GM23338 (cell line): ENCODE measurements at regions not wholly inside any gene's neighbourhood (a gene's known extent, or its start where the extent isn't known, plus 50 kb on each side); places are given as distances from the start of the nearest gene placed in this dataset.

Experiments used
- ATAC-seq: fragments of 200-7000 bp; cut with Tn5 transposase; 3 replicates; pipeline ENCODE4 v1.9.1; 2020
- DNase-seq: peaks from one replicate; pipeline ENCODE4 v3.0.0-alpha.2; 2015; ENCODE audit warnings: low spot score
- H2AFZ ChIP-seq: fragments of 200-600 bp; sonication (generic); 2 replicates; pipeline ENCODE4 v1.8.0; 2016; ENCODE audit warnings: antibody characterized with exemption, mild to moderate bottlenecking, moderate library complexity
- H3F3A ChIP-seq: fragments of 200-600 bp; sonication (generic); replicated peaks from 2 replicates; pipeline ENCODE4 v1.8.0; 2017; ENCODE audit warnings: antibody characterized with exemption, mixed run types, low read depth
- H3K27ac ChIP-seq: fragments of 200-600 bp; sonication (generic); 2 replicates; pipeline ENCODE4 v1.6.1; 2016; ENCODE audit warnings: low read depth
- H3K27me3 ChIP-seq: fragments of 200-600 bp; sonication (generic); 2 replicates; pipeline ENCODE4 v1.8.0; 2016; ENCODE audit warnings: mild to moderate bottlenecking, mixed run types, moderate library complexity; ENCODE audit not compliant: insufficient read depth
- H3K36me3 ChIP-seq: fragments of 200-600 bp; sonication (generic); 2 replicates; pipeline ENCODE4 v1.8.0; 2016; ENCODE audit warnings: mild to moderate bottlenecking; ENCODE audit not compliant: insufficient read depth
- H3K4me1 ChIP-seq: fragments of 200-600 bp; sonication (generic); 2 replicates; pipeline ENCODE4 v1.8.0; 2016; ENCODE audit warnings: mild to moderate bottlenecking, moderate library complexity; ENCODE audit not compliant: insufficient read depth
- H3K4me2 ChIP-seq: fragments of 200-600 bp; sonication (generic); 2 replicates; pipeline ENCODE4 v1.7.1; 2017; ENCODE audit warnings: mixed run types
- H3K4me3 ChIP-seq: fragments of 200-600 bp; sonication (generic); 2 replicates; pipeline ENCODE4 v1.6.1; 2016; ENCODE audit warnings: mixed run types
- H3K79me2 ChIP-seq: fragments of 200-600 bp; sonication (generic); replicated peaks from 2 replicates; pipeline ENCODE4 v1.8.0; 2017; ENCODE audit warnings: mild to moderate bottlenecking; ENCODE audit not compliant: insufficient read depth
- H3K9me2 ChIP-seq: fragments of 200-600 bp; sonication (generic); 2 replicates; pipeline ENCODE4 v1.8.0; 2017; ENCODE audit not compliant: insufficient read depth
- H4K20me1 ChIP-seq: fragments of 200-600 bp; sonication (generic); replicated peaks from 2 replicates; pipeline ENCODE4 v1.8.0; 2017; ENCODE audit warnings: mild to moderate bottlenecking; ENCODE audit not compliant: insufficient read depth
- H3K27ac Mint-ChIP-seq: 2 replicates; pipeline ENCODE4 v1.8.0; 2020; ENCODE audit warnings: inconsistent platforms, mild to moderate bottlenecking, moderate library complexity, mixed read lengths
- H3K27me3 Mint-ChIP-seq: 3 replicates; pipeline ENCODE4 v1.8.0; 2022; ENCODE audit warnings: low read depth, mild to moderate bottlenecking, moderate library complexity, mixed read lengths, inconsistent platforms; ENCODE audit not compliant: insufficient read depth, poor library complexity
- H3K36me3 Mint-ChIP-seq: 3 replicates; pipeline ENCODE4 v1.8.0; 2021; ENCODE audit warnings: low read depth, mild to moderate bottlenecking, inconsistent platforms, moderate library complexity, mixed read lengths
- H3K4me1 Mint-ChIP-seq: 3 replicates; pipeline ENCODE4 v1.8.0; 2020; ENCODE audit warnings: mild to moderate bottlenecking, inconsistent platforms, mixed read lengths
- H3K4me3 Mint-ChIP-seq: 3 replicates; pipeline ENCODE4 v1.8.0; 2021; ENCODE audit warnings: moderate library complexity, mild to moderate bottlenecking, inconsistent platforms, mixed read lengths
- H3K9me3 Mint-ChIP-seq: 3 replicates; pipeline ENCODE4 v1.8.0; 2020; ENCODE audit warnings: moderate library complexity, mild to moderate bottlenecking, inconsistent platforms, mixed read lengths
- CREB1 ChIP-seq: fragments of 250-450 bp; sonication (Bioruptor Pico); IDR thresholded peaks from 2 replicates; pipeline ENCODE4 v1.5.0; 2020; ENCODE audit warnings: low read depth, mild to moderate bottlenecking, moderate library complexity
- CTCF ChIP-seq, 2 experiments: fragments of 200-600 bp in 1 of 2; sonication (generic) in 1 of 2; conservative IDR thresholded peaks; 2 replicates each; pipeline versions ENCODE4 v1.5.1 to v1.6.1; 2016 to 2017; ENCODE audit warnings: antibody characterized with exemption in 2 of 2, low read depth in 2 of 2, mild to moderate bottlenecking in 2 of 2, moderate library complexity in 1 of 2
- ETS1 ChIP-seq: IDR thresholded peaks from 2 replicates; pipeline ENCODE4 v1.6.1; 2016; ENCODE audit warnings: antibody characterized with exemption
- EZH2 ChIP-seq: fragments of 200-600 bp; sonication (generic); IDR thresholded peaks from one replicate; pipeline ENCODE4 v1.8.0; 2017; ENCODE audit warnings: antibody characterized with exemption, mild to moderate bottlenecking, low read depth; ENCODE audit not compliant: unreplicated experiment
- EZH2phosphoT487 ChIP-seq: fragments of 200-600 bp; sonication (generic); IDR thresholded peaks from one replicate; pipeline ENCODE4 v1.8.1; 2018; ENCODE audit warnings: antibody characterized with exemption; ENCODE audit not compliant: unreplicated experiment
- JUNB ChIP-seq: IDR thresholded peaks from one replicate; pipeline ENCODE4 v1.6.1; 2016; ENCODE audit warnings: antibody characterized with exemption; ENCODE audit not compliant: unreplicated experiment
- NANOG ChIP-seq: IDR thresholded peaks from 2 replicates; pipeline ENCODE4 v1.6.1; 2016; ENCODE audit warnings: antibody characterized with exemption, borderline replicate concordance
- POLR2AphosphoS5 ChIP-seq: IDR thresholded peaks from 2 replicates; pipeline ENCODE4 v1.6.1; 2016; ENCODE audit warnings: antibody characterized with exemption, low read depth
- REST ChIP-seq: IDR thresholded peaks from one replicate; pipeline ENCODE4 v1.6.1; 2018; ENCODE audit warnings: antibody characterized with exemption; ENCODE audit not compliant: unreplicated experiment
- STAT1 ChIP-seq: IDR thresholded peaks from one replicate; pipeline ENCODE4 v1.6.1; 2016; ENCODE audit warnings: antibody characterized with exemption; ENCODE audit not compliant: unreplicated experiment
- ZNF114 ChIP-seq: fragments of 250-450 bp; sonication (Bioruptor Pico); IDR thresholded peaks from 2 replicates; pipeline ENCODE4 v1.5.0; 2020; ENCODE audit warnings: mild to moderate bottlenecking, moderate library complexity
- ZNF331 ChIP-seq: fragments of 250-450 bp; sonication (Bioruptor Pico); IDR thresholded peaks from 2 replicates; pipeline ENCODE4 v1.5.0; 2020; ENCODE audit warnings: low read depth, mild to moderate bottlenecking, moderate library complexity
- ZNF462 ChIP-seq: fragments of 250-450 bp; sonication (Bioruptor Pico); IDR thresholded peaks from 2 replicates; pipeline ENCODE4 v1.5.0; 2020; ENCODE audit warnings: mild to moderate bottlenecking, moderate library complexity

GRCh38 chrX:73963682-73964081 is 111.2 kb upstream of the XIST start:
- Histone ChIP-seq H3K27ac (peak overlapping the region; percentile 96; the same call in 1 of the 2 replicates), H3K36me3 (no peaks in the 10 kb centered on the region), H3F3A (peaks cover 11% of the 10 kb centered on the region; the same call in 1 of the 2 replicates), H3K27me3 (no peaks in the 10 kb centered on the region), H3K4me2 (no peak overlapping the region), H3K9me2 (no peaks in the 10 kb centered on the region), H2AFZ (no peak overlapping the region), H4K20me1 (no peaks in the 10 kb centered on the region; the same call in 1 of the 2 replicates), H3K79me2 (peaks cover 75% of the 10 kb centered on the region), H3K4me1 (peaks cover 29% of the 10 kb centered on the region), H3K4me3 (no peak overlapping the region)
- Mint-ChIP-seq H3K36me3 (no peaks in the 10 kb centered on the region; the same call in 1 of the 3 replicates), H3K9me3 (no peaks in the 10 kb centered on the region), H3K4me1 (peaks cover 42% of the 10 kb centered on the region), H3K27me3 (peaks cover 2% of the 10 kb centered on the region), H3K27ac (peak overlapping the region; percentile 88), H3K4me3 (no peak overlapping the region)
- DNase-seq = no peak
- TF ChIP-seq ZNF331 (CRISPR knock-in tag) (no peak), CREB1 (CRISPR knock-in tag) (no peak), STAT1 (no peak), ZNF114 (no peak), ZNF462 (CRISPR knock-in tag) (no peak), POLR2AphosphoS5 (no peak), CTCF (conservative IDR thresholded peaks at IDR 0.05; ENCODE audit: low read depth in 2 of 2) (no peak), ETS1 (no peak), EZH2 (no peak), REST (no peak), NANOG (no peak), JUNB (no peak), EZH2phosphoT487 (no peak)
- ATAC-seq = no peak
